T-helper 1 cell treated with Interleukin-12 subunit alpha and Interleukin-12 subunit beta and Interleukin-4 antibody, amounts not matched to agents 30 μg/mL and 1 μg/mL, for 36 hours (primary cell): ENCODE measurements at regions not wholly inside any gene's neighbourhood (a gene's known extent, or its start where the extent isn't known, plus 50 kb on each side); places are given as distances from the start of the nearest gene placed in this dataset.
"Not testable (repeated sequence)": the region's sequence is repeated elsewhere in the genome, so short reads cannot be mapped to it uniquely, and the experiment has no call there.

Experiments used
- H3K27ac Mint-ChIP-seq: one replicate; pipeline ENCODE4 v1.8.0; 2021; ENCODE audit warnings: mild to moderate bottlenecking, mixed read lengths
- H3K27me3 Mint-ChIP-seq: one replicate; pipeline ENCODE4 v1.8.0; 2021; ENCODE audit warnings: low read depth, mixed read lengths
- H3K36me3 Mint-ChIP-seq: one replicate; pipeline ENCODE4 v1.8.0; 2021; ENCODE audit warnings: low read depth, mixed read lengths
- H3K4me1 Mint-ChIP-seq: one replicate; pipeline ENCODE4 v1.8.0; 2021; ENCODE audit warnings: low read depth, mixed read lengths
- H3K4me3 Mint-ChIP-seq: one replicate; pipeline ENCODE4 v1.8.0; 2021; ENCODE audit warnings: mild to moderate bottlenecking, moderate library complexity, mixed read lengths
- H3K9me3 Mint-ChIP-seq: one replicate; pipeline ENCODE4 v1.8.0; 2021; ENCODE audit warnings: mixed read lengths

DNA sequence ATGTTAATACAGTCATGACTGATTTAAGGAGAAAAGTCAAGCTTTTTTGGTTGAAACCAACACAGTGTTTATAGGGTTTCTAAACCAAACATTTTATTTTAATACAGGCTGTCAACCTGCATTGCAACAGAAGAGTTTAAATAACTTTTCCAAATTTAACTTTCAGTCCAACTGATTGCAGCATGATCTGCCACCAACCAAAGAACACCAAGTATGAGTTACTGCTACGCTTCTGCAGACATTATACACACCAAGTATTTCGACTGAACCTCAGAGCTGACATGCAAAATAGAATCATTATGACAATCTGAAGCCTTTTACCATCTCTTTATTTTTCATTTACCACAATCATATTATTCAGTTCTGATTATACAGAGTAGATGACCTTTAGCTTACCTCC is 151.2 kb upstream of the DST start:
- Mint-ChIP-seq H3K36me3 (no peaks in the 10 kb centered on the region), H3K9me3 (no peaks in the 10 kb centered on the region), H3K4me3 (no peak overlapping the region), H3K4me1 (no peaks in the 10 kb centered on the region), H3K27ac (no peak overlapping the region), H3K27me3 (peaks cover 17% of the 10 kb centered on the region)

DNA sequence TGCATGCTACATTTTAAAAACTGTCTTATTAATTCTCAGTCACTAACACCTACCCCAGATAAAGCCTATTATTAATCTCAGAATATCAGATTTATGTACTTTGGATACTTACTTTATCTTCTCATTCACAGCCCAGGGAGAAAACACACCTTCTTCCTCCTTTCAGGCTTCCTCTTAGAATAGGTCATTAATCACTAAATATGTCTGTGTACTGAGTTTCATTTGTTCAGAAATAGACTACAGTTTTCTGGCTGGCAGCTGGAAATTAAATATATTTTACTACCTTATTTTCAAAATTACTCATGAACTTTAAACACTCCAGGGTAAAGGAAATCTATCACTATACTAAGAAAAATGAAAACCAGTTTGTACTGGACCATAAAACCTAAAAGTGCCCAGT is 147.7 kb upstream of the DST start:
- no peaks in the 10 kb centered on the region for H3K4me1 Mint-ChIP-seq
- no peaks in the 10 kb centered on the region for H3K36me3 Mint-ChIP-seq
- no peak overlapping the region for H3K4me3 Mint-ChIP-seq
- no peak overlapping the region for H3K27ac Mint-ChIP-seq
- peaks cover 7% of the 10 kb centered on the region for H3K27me3 Mint-ChIP-seq
- peaks cover 4% of the 10 kb centered on the region for H3K9me3 Mint-ChIP-seq

DNA sequence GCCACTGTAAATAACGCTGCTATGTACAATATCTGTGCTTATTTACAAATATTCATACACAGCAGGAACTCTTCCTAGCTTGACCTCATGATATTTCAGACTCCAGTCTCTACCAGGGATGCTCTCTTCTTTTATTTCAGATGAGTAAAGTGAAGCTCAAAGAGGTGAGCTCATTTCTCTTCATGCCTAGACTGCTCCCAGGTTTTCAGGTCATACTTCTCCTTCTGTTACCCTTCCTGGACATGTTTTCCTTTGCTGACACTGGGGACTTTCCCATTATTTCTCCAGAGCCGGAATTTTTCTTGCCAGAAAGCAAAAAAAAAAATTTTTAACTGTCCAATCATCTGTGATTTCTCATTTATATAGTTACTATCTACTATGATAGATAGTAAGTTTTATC is 147.2 kb upstream of the DST start:
- no peak overlapping the region for H3K27ac Mint-ChIP-seq
- H3K4me3 Mint-ChIP-seq, result no peak overlapping the region
- H3K27me3 Mint-ChIP-seq, result peaks cover 2% of the 10 kb centered on the region
- H3K9me3 Mint-ChIP-seq, result peaks cover 4% of the 10 kb centered on the region
- H3K4me1 Mint-ChIP-seq, result no peaks in the 10 kb centered on the region
- H3K36me3 Mint-ChIP-seq, result no peaks in the 10 kb centered on the region

DNA sequence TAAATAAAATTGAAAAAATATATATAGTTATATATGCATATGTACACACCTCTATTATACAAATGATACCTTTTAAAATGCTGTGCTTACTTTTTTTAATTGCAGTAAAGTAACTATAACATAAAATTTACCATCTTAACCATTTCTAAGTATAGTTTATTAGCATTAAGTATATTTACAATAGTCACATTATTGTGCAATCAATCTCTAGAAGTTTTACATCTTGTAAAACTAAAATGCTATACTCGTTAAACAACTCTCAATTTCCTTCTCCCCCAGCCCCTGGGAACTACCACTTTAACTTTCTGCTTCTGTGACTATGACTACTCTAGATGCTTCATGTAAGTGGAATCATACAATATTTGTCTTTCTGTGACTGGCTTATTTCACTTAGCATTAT is 146.7 kb upstream of the DST start:
- Mint-ChIP-seq H3K4me1 (no peaks in the 10 kb centered on the region), H3K27me3 (no peaks in the 10 kb centered on the region), H3K4me3 (no peak overlapping the region), H3K27ac (no peak overlapping the region), H3K36me3 (no peaks in the 10 kb centered on the region), H3K9me3 (peaks cover 4% of the 10 kb centered on the region)

DNA sequence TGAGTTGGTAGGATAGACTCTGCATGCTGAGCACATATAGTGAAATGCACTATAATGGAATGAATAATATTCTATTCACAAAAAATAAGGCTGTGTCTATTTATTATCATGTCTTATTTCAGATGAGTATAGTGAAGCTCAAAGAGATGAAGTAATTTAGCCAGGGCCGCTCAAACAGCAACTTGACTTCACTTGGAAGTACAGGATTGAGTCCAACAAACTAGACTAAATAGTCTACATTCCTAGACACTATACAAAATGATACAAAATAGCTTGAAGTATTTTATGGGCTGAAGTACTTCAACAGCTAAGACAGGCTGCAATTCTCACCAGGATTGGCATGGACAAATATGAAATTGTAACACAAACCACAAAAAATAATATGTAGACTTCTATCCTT is 144.5 kb upstream of the DST start:
- H3K27me3 Mint-ChIP-seq, result no peaks in the 10 kb centered on the region
- no peaks in the 10 kb centered on the region for H3K4me1 Mint-ChIP-seq
- H3K27ac Mint-ChIP-seq, result no peak overlapping the region
- no peaks in the 10 kb centered on the region for H3K36me3 Mint-ChIP-seq
- no peak overlapping the region for H3K4me3 Mint-ChIP-seq
- peaks cover 4% of the 10 kb centered on the region for H3K9me3 Mint-ChIP-seq

DNA sequence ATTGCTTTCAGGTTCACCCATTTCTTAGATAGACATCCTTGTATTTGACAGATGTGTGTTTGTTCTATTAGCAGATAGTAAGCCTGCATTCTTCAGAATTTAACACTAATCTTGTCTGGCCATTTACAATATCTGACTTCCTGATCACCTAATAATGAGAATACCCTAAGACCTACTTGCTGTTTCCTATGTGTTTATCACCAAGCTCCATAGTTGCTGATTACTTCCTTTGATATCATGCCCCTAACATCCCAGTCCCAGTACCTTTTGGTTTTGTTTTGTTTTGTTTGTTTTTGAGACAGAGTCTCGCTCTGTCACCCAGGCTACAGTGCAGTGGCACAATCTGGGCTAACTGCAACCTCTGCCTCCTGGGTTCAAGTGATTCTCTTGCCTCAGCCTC is 143.6 kb upstream of the DST start:
- no peak overlapping the region for H3K27ac Mint-ChIP-seq
- no peaks in the 10 kb centered on the region for H3K27me3 Mint-ChIP-seq
- no peak overlapping the region for H3K4me3 Mint-ChIP-seq
- no peaks in the 10 kb centered on the region for H3K36me3 Mint-ChIP-seq
- H3K4me1 Mint-ChIP-seq, result no peaks in the 10 kb centered on the region
- H3K9me3 Mint-ChIP-seq, result peaks cover 4% of the 10 kb centered on the region

DNA sequence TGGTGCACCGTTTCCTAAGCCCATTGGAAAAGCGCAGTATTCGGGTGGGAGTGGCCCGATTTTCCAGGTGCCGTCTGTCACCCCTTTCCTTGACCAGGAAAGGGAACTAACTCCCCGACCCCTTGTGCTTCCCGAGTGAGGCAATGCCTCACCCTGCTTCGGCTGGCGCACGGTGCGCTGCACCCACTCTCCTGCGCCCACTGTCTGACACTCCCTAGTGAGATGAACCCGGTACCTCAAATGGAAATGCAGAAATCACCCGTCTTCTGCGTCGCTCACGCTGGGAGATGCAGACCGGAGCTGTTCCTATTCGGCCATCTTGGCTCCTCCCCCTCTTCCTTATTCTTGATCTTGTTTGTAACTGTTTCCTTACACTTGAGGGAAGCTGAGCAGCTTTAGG is 142.8 kb upstream of the DST start:
- not testable (repeated sequence) for H3K4me3 Mint-ChIP-seq, H3K27ac Mint-ChIP-seq, H3K36me3 Mint-ChIP-seq, H3K4me1 Mint-ChIP-seq, H3K27me3 Mint-ChIP-seq, H3K9me3 Mint-ChIP-seq

DNA sequence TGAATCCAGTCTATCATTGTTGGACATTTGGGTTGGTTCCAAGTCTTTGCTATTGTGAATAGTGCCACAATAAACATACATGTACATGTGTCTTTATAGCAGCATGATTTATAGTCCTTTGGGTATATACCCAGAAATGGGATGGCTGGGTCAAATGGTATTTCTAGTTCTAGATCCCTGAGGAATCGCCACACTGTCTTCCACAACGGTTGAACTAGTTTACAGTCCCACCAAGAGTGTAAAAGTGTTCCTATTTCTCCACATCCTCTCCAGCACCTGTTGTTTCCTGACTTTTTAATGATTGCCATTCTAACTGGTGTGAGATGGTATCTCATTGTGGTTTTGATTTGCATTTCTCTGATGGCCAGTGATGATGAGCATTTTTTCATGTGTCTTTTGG is 137.4 kb upstream of the DST start:
- not testable (repeated sequence) for H3K4me1 Mint-ChIP-seq, H3K36me3 Mint-ChIP-seq, H3K27me3 Mint-ChIP-seq, H3K4me3 Mint-ChIP-seq, H3K27ac Mint-ChIP-seq, H3K9me3 Mint-ChIP-seq

DNA sequence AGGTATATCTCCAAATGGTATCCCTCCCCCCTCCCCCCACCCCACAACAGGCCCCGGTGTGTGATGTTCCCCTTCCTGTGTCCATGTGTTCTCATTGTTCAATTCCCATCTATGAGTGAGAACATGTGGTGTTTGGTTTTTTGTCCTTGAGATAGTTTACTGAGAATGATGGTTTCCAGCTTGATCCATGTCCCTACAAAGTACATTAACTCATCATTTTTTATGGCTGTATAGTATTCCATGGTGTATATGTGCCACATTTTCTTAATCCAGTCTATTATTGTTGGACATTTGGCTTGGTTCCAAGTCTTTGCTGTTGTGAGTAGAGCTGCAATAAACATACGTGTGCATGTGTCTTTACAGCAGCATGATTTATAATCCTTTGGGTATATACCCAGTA is 135.8 kb upstream of the DST start:
- not testable (repeated sequence) for H3K36me3 Mint-ChIP-seq, H3K9me3 Mint-ChIP-seq, H3K4me3 Mint-ChIP-seq, H3K27me3 Mint-ChIP-seq, H3K27ac Mint-ChIP-seq, H3K4me1 Mint-ChIP-seq

DNA sequence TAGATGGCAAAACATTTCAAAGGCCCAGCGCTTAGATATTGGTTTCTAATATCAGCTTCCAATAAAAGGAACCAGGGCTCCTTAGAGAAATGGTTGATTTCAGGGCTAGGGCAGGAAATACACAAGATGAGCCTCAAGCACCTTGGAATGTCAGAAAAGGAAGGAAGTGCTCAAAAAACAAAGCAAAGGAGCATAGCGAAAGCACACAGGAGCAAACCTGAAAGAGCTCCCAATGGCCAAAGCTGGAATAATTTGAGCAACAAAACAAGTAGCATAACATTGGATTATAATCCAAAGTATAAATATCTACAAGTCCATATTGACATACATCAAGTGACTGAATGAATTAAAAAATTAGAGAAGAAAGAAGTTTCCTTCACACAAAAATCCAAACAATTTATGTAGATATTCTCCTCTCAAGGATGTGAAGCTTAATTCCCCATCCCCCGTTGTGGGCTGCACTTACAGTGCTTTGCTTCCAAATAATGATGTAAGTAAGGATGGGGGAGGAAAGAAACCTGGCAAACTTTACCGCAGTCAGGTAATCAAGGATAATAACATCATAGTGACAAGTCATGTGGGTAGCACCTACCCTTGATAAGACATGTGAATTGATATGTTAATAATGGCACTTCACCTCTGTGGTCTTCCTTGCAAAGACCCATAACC is 132.9 kb upstream of the DST start:
- H3K27me3 Mint-ChIP-seq, result no peaks in the 10 kb centered on the region
- no peak overlapping the region for H3K27ac Mint-ChIP-seq
- H3K36me3 Mint-ChIP-seq, result no peaks in the 10 kb centered on the region
- no peak overlapping the region for H3K4me3 Mint-ChIP-seq
- H3K4me1 Mint-ChIP-seq, result no peaks in the 10 kb centered on the region
- no peaks in the 10 kb centered on the region for H3K9me3 Mint-ChIP-seq

DNA sequence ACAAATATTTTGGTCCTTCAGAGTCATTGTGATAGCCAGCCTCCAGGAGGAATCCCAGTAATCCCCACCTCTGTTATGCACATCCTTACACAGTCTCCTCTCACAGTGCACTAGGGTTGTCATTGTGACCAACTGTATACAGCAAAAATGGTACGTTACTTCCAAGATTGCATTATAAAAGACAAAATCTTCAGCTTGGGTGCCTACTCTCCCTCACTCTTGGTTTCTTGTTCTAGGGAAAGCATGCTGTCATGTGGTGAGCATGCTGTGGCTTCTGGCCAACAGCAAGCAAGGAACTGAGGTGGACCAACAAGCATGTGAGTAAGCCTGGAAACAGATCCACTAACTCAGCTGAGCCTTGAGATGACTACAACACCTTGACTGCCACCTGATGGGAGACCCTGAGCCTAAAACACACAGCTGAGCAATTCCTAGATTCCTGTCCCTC is 130.1 kb upstream of the DST start:
- no peak overlapping the region for H3K27ac Mint-ChIP-seq
- no peaks in the 10 kb centered on the region for H3K4me1 Mint-ChIP-seq
- no peaks in the 10 kb centered on the region for H3K36me3 Mint-ChIP-seq
- no peaks in the 10 kb centered on the region for H3K9me3 Mint-ChIP-seq
- H3K27me3 Mint-ChIP-seq, result no peaks in the 10 kb centered on the region
- H3K4me3 Mint-ChIP-seq, result no peak overlapping the region

DNA sequence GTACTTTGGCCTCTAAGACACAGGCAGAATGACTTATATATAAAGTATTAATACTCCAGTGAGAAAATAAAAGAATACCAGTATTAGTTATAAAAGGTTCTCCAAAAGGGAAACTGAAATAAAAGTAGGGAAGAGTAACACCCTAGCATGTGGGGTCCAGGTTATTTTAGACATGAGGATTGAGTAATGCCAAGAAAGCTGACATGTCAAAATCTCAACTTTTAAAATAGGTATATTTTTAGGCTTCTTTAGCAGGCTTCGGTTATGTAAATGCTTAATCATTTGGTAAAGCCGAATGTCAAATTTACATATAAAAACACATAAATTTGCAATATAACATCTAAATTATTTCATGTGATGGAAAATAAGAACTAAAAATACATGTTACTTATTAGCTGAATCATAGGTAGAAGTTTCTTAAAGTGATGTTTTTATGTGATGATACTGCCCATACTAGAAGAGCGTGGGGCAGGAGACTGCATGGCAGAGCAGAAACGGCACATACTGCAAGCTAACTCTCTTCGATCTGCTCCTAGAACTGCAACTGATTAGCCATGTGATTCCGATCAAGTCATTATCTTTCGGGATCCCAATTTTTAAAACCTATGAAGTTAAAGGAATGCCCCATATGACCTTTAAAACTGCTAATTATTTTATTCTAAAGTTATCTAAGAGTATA is 129.4 kb upstream of the DST start:
- Mint-ChIP-seq H3K9me3 (no peaks in the 10 kb centered on the region), H3K4me1 (no peaks in the 10 kb centered on the region), H3K4me3 (no peak overlapping the region)

DNA sequence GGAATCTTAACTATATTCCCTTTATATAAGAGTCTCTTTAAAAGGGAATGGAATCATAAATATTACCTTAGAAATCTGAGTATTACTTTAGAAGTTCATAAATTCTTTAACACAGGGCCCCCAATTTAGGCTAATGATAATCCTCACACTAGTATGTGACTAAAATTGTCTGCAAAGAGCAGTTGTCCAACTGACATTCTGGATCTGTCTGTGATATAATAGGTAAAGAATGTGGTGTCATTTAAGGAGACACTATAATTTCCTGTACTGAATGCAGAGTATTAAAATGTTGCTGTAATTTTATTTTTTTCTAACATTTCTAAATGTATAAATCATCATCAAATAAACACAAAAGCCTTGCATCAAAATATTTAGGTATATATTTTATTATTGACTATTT is 128.5 kb upstream of the DST start:
- no peak overlapping the region for H3K4me3 Mint-ChIP-seq
- no peaks in the 10 kb centered on the region for H3K36me3 Mint-ChIP-seq
- no peaks in the 10 kb centered on the region for H3K4me1 Mint-ChIP-seq
- H3K27me3 Mint-ChIP-seq, result no peaks in the 10 kb centered on the region
- no peaks in the 10 kb centered on the region for H3K9me3 Mint-ChIP-seq
- no peak overlapping the region for H3K27ac Mint-ChIP-seq

More for the DNA sequence above, 129.4 kb upstream of the DST start:
- no peaks in the 10 kb centered on the region for H3K36me3 Mint-ChIP-seq
- H3K27me3 Mint-ChIP-seq, result no peaks in the 10 kb centered on the region
- H3K27ac Mint-ChIP-seq, result no peak overlapping the region

DNA sequence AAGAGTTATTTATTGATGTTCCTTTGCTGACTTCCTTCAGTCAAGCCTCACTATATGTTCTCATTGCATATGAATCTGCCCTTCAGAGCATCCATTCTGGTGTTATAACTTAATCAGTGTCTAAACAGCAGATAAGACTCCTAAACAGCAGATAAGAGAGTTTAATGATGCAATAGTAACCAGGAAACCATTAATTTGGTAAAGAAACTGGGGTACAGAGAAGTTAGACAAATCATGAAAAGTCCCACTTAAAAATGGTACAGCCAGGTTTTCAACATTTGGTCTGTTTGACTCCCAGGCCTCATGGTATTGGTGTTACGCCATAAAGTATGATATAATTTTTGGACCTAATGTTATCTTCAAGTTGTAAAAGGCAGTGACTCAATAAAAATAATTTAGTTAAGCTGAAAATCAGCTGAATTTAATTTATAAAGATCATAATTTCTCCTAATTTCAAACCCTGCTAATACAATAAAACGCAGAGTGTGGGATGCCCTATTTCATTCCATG is 127.4 kb upstream of the DST start:
- no peaks in the 10 kb centered on the region for H3K27me3 Mint-ChIP-seq
- H3K4me3 Mint-ChIP-seq, result no peak overlapping the region
- H3K4me1 Mint-ChIP-seq, result no peaks in the 10 kb centered on the region
- H3K27ac Mint-ChIP-seq, result no peak overlapping the region
- no peaks in the 10 kb centered on the region for H3K36me3 Mint-ChIP-seq
- no peaks in the 10 kb centered on the region for H3K9me3 Mint-ChIP-seq

DNA sequence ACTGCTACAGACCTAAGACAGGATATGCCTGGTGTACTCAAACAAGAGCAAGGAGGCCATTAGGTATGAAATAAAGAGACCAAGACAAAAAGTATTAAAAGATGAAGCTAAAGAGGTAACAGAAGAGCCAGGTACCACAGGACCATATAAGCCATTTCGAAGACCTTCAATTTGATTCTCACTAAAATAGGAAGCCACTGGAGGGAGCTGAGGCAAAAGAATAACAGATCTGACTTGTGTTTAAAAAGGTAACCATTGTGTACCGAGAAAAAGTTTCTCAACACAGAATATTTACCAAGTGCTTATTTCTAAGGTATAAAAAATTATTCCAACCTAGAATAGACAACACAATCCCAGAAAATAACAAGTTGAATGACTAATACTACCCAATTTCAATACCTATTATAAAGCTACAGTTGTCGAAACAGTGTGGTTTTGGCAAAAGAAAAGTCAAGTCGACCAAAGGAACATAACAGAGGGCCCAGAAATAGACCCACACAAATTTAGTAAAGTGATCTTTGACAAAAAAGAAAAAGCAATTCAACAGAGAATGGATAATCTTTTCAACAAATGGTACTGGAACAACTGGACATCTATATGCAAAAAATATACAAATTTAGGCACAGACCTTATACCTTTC is 125.3 kb upstream of the DST start:
- Mint-ChIP-seq H3K9me3 (no peaks in the 10 kb centered on the region), H3K27ac (no peak overlapping the region), H3K4me3 (no peak overlapping the region), H3K27me3 (no peaks in the 10 kb centered on the region), H3K4me1 (no peaks in the 10 kb centered on the region), H3K36me3 (no peaks in the 10 kb centered on the region)
